ENCODE measurements at regions not wholly inside any gene's neighbourhood (a gene's known extent, or its start where the extent isn't known, plus 50 kb on each side); places are given as distances from the start of the nearest gene placed in this dataset.

GRCh38 chr2:6410313-6410712, 455.4 kb downstream of the CMPK2 start:
- H3K23ac ChIP-seq (ENCODE audit: insufficient read length) = no peak overlapping the region
- no peaks in the 10 kb centered on the region for H3K23me2 ChIP-seq (ENCODE audit: low read depth, low read length)
- no peaks in the 10 kb centered on the region for H3K9me3 ChIP-seq (ENCODE audit: insufficient read depth in 2 of 2, low read depth in 1 of 2, low read length in 1 of 2)
- H2BK5ac ChIP-seq (ENCODE audit: low read depth, low read length) = no peak overlapping the region
- FAIRE-seq = no peak
- H4K5ac ChIP-seq (ENCODE audit: insufficient read length, low read depth, low read length) = no peak overlapping the region
- no peak overlapping the region for H3K4ac ChIP-seq (replicated peaks; ENCODE audit: insufficient read length, low read depth, low read length)
- H3K56ac ChIP-seq (replicated peaks; ENCODE audit: insufficient read length, low read depth, low read length) = no peak overlapping the region
- no peak overlapping the region for H3K18ac ChIP-seq (ENCODE audit: extremely low read depth, low read length)
- ChIA-PET CTCF (ENCODE audit: partially characterized antibody) (no interaction called here), POLR2A (ENCODE audit: partially characterized antibody) (no interaction called here)
- no peaks in the 10 kb centered on the region for H3K36me3 ChIP-seq (ENCODE audit: control insufficient read depth in 2 of 4, insufficient read depth in 4 of 4, low read length in 3 of 4)
- no peak overlapping the region for H3K27ac ChIP-seq (ENCODE audit: low read depth, low read length)
- H3K4me1 ChIP-seq (replicated peaks in 1 of 4; ENCODE audit: control insufficient read depth in 3 of 4, insufficient read depth in 4 of 4, low read length in 3 of 4) = no peaks in the 10 kb centered on the region
- H2BK12ac ChIP-seq (ENCODE audit: low read depth, low read length) = no peak overlapping the region
- H4K8ac ChIP-seq (ENCODE audit: extremely low read depth, insufficient read depth, low read length) = no peak overlapping the region
- H2BK15ac ChIP-seq (ENCODE audit: low read length) = no peak overlapping the region
- no peak overlapping the region for H3K4me3 ChIP-seq (ENCODE audit: extremely low read depth in 1 of 4, insufficient read depth in 2 of 4, low read depth in 3 of 4, low read length in 4 of 4)
- no peak overlapping the region for H2BK20ac ChIP-seq (ENCODE audit: low read length)
- H2AFZ ChIP-seq (ENCODE audit: low read length) = no peak overlapping the region
- no peaks in the 10 kb centered on the region for H3K27me3 ChIP-seq (replicated peaks in 1 of 4; ENCODE audit: control insufficient read depth in 3 of 4, extremely low read depth in 1 of 4, insufficient read depth in 3 of 4, low read length in 3 of 4)
- no peaks in the 10 kb centered on the region for H3K79me2 ChIP-seq (ENCODE audit: control insufficient read depth in 1 of 2, insufficient read depth in 2 of 2, low read length in 2 of 2)
- no peak overlapping the region for H2BK120ac ChIP-seq (replicated peaks; ENCODE audit: low read depth, low read length)
- no peak overlapping the region for H2AK5ac ChIP-seq (ENCODE audit: low read depth, low read length)
- no peak overlapping the region for H3K4me2 ChIP-seq (ENCODE audit: insufficient read depth in 1 of 2, low read depth in 2 of 2, low read length in 2 of 2)
- H3K9ac ChIP-seq (replicated peaks in 1 of 4; ENCODE audit: extremely low read depth in 1 of 4, low read depth in 3 of 4, low read length in 3 of 4) = no peak overlapping the region
- no peak overlapping the region for H3K14ac ChIP-seq (ENCODE audit: insufficient read length)
- no peak overlapping the region for H4K91ac ChIP-seq (replicated peaks; ENCODE audit: insufficient read length, low read length)
- no peak for DNase-seq (ENCODE audit: low read depth in 1 of 2, low spot score in 2 of 2)
- H4K20me1 ChIP-seq (replicated peaks in 1 of 2; ENCODE audit: control insufficient read depth in 1 of 2, insufficient read depth in 2 of 2, low read length in 2 of 2) = no peaks in the 10 kb centered on the region
- no peaks in the 10 kb centered on the region for H3K79me1 ChIP-seq (ENCODE audit: low read depth, low read length)
- WGBS, 2 experiments (ENCODE audit: extremely low coverage in 1 of 2, insufficient coverage in 1 of 2, insufficient read length in 1 of 2, insufficient replicate concordance in 2 of 2, low coverage in 1 of 2, low lambda C conversion rate in 2 of 2, missing lambda C conversion rate in 1 of 2) = 92% methylated on average over 3 of the region's 3 CpGs; no CpG with 5 or more reads in 1 of the 2 experiments
- TF ChIP-seq KDM5A (IDR thresholded peaks at IDR 0.05; ENCODE audit: low read length) (no peak), KDM1A (IDR thresholded peaks at IDR 0.05; ENCODE audit: borderline replicate concordance, low read length) (no peak), CBX8 (IDR thresholded peaks at IDR 0.05; ENCODE audit: borderline replicate concordance, low read depth, low read length) (no peak), KDM4A (IDR thresholded peaks at IDR 0.05; ENCODE audit: low read depth, low read length, severe bottlenecking) (no peak), PHF8 (conservative IDR thresholded peaks at IDR 0.05; ENCODE audit: low read depth, low read length) (no peak), EGR1 (IDR thresholded peaks at IDR 0.05; ENCODE audit: borderline replicate concordance, low read depth, low read length) (no peak), HDAC2 (IDR thresholded peaks at IDR 0.05; ENCODE audit: borderline replicate concordance in 1 of 2, low read depth in 2 of 2, low read length in 2 of 2) (no peak), POU5F1 (IDR thresholded peaks at IDR 0.05; ENCODE audit: low read depth, low read length) (no peak), TBP (IDR thresholded peaks at IDR 0.05; ENCODE audit: low read depth, low read length) (no peak), RFX5 (IDR thresholded peaks at IDR 0.05; ENCODE audit: borderline replicate concordance, low read depth, low read length) (no peak), TCF12 (IDR thresholded peaks at IDR 0.05; ENCODE audit: low read depth, low read length) (no peak), RBBP5 (IDR thresholded peaks at IDR 0.05; ENCODE audit: borderline replicate concordance, low read depth, low read length) (no peak), CREB1 (IDR thresholded peaks at IDR 0.05) (no peak)
- TF ChIP-seq, protein P1, sequence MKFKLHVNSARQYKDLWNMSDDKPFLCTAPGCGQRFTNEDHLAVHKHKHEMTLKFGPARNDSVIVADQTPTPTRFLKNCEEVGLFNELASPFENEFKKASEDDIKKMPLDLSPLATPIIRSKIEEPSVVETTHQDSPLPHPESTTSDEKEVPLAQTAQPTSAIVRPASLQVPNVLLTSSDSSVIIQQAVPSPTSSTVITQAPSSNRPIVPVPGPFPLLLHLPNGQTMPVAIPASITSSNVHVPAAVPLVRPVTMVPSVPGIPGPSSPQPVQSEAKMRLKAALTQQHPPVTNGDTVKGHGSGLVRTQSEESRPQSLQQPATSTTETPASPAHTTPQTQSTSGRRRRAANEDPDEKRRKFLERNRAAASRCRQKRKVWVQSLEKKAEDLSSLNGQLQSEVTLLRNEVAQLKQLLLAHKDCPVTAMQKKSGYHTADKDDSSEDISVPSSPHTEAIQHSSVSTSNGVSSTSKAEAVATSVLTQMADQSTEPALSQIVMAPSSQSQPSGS (IDR thresholded peaks at IDR 0.05; ENCODE audit: low read length) = no peak

Measured in H1 (cell line).